ENCODE measurements at regions not wholly inside any gene's neighbourhood (a gene's known extent, or its start where the extent isn't known, plus 50 kb on each side); places are given as distances from the start of the nearest gene placed in this dataset.
A peak's percentile ranks its signal among the peaks of the same experiment; 100 is the strongest.

DNA sequence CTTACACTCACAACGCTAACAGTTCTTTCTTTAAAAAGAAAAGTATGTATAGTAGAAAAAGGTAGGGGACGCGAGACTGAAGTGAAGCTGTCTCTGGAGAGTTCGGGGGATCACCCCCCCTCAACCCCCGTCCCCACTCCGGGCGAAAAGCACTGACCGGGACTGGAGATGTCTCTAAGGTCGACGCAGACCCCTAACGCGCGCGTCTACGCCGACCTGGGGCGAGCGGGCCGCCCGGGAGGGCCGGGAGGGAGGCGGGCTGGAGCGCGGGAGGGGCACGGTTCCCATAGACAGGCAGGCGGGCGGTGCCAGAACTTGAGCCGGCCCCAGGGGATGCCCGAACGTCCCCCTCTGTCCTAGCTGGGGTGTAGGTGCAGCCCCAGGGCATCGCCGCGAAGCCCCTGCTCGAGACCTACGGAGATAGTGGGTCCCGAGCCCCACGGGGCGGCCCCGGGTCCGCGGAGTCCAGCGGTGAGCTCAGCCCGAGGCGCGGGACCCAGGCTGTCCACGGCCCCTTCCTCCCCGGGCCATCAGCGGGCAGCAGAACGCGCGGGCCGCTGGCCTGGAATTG, 82.2 kb downstream of the CHRNA1 start:
- TF ChIP-seq, protein P1, sequence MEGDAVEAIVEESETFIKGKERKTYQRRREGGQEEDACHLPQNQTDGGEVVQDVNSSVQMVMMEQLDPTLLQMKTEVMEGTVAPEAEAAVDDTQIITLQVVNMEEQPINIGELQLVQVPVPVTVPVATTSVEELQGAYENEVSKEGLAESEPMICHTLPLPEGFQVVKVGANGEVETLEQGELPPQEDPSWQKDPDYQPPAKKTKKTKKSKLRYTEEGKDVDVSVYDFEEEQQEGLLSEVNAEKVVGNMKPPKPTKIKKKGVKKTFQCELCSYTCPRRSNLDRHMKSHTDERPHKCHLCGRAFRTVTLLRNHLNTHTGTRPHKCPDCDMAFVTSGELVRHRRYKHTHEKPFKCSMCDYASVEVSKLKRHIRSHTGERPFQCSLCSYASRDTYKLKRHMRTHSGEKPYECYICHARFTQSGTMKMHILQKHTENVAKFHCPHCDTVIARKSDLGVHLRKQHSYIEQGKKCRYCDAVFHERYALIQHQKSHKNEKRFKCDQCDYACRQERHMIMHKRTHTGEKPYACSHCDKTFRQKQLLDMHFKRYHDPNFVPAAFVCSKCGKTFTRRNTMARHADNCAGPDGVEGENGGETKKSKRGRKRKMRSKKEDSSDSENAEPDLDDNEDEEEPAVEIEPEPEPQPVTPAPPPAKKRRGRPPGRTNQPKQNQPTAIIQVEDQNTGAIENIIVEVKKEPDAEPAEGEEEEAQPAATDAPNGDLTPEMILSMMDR (IDR thresholded peaks at IDR 0.05; ENCODE audit: low read depth, low read length): no peak
- peak overlapping the region; percentile 66 for H3K4me3 ChIP-seq (ENCODE audit: low read depth, low read length)
- DNase-seq: peak; percentile 20
- no peaks in the 10 kb centered on the region for H3K36me3 ChIP-seq
- H3K9me3 ChIP-seq: no peaks in the 10 kb centered on the region
- no peaks in the 10 kb centered on the region for H3K27me3 ChIP-seq
- H3K4me1 ChIP-seq: peaks cover 4% of the 10 kb centered on the region; the same call in 1 of the 2 replicates

DNA sequence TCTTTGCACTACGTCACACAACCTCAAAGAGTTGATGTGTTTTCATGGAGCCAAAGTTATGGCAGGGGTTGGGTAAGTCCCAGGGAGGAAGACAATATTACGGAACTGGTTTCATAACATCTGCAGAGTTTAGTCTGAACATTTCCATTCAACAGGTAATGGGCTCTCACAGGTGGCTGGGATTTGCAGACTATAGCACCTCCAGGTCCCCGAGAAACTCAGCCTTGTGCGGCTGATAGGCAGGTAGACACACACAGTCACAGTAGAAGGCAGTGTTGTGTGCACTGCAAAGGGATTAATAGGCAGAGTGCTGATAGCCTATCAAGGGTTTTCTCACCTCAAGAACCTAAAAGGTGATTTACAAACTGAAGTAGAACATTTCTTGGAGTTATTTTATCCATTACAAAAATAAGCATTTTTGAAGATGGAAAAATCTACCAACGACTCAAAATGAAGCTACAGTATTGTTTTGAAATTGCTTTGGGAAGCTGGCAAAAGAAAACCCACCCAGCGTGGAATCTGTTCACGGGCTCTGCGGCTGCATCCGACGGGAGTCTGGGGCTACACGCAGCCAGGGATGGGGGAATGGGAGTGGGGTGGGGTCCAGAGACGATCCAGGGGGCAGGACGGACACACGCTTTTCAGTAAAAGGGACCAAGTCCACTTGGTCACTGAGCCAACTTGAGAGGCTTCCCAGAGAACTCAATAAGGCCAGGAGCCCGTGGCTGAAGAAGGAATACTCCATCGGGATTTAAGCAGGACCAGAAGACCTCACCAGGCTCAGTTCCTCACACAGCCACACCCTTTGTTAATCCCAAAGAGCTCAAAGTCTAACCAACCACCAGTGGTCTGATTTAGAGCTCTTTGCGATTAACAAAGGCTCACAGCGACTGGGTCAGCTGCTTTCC, 82.9 kb downstream of the CHRNA1 start:
- Histone ChIP-seq H3K4me1 (peaks cover 4% of the 10 kb centered on the region; the same call in 1 of the 2 replicates), H3K4me3 (ENCODE audit: low read depth, low read length) (peak overlapping the region; percentile 66), H3K27me3 (no peaks in the 10 kb centered on the region)

DNA sequence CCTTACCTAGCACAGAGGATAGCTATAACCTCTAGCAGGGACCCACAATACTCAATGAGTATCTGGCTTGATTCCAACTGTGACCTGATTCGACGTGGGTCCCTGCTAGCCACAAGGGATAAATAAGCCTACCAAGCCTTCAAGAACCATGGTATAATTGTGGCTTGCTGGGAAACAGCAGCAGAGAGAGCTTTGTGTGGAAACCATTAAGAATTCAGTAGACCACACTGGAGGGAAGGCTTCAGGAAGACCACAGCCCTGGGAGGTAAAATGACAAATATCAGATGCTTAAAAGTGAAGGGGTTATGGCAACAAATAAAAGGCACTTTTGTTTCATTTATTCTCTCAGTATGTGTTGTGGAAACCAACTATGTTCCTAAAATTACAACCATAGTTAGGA, 82.6 kb upstream of the WIPF1 start:
- TF ChIP-seq, protein P1 (IDR thresholded peaks at IDR 0.05; ENCODE audit: low read depth, low read length): no peak
- no peaks in the 10 kb centered on the region for H3K27me3 ChIP-seq
- no peaks in the 10 kb centered on the region for H3K36me3 ChIP-seq
- no peak for DNase-seq
- H3K4me3 ChIP-seq (ENCODE audit: low read depth, low read length): no peak overlapping the region
- H3K4me1 ChIP-seq: peaks cover 4% of the 10 kb centered on the region; the same call in 1 of the 2 replicates
- no peaks in the 10 kb centered on the region for H3K9me3 ChIP-seq

More for the DNA sequence above, 82.9 kb downstream of the CHRNA1 start:
- Histone ChIP-seq H3K36me3 (no peaks in the 10 kb centered on the region), H3K9me3 (no peaks in the 10 kb centered on the region)
- DNase-seq: no peak
- TF ChIP-seq, protein P1 (IDR thresholded peaks at IDR 0.05; ENCODE audit: low read depth, low read length): no peak

DNA sequence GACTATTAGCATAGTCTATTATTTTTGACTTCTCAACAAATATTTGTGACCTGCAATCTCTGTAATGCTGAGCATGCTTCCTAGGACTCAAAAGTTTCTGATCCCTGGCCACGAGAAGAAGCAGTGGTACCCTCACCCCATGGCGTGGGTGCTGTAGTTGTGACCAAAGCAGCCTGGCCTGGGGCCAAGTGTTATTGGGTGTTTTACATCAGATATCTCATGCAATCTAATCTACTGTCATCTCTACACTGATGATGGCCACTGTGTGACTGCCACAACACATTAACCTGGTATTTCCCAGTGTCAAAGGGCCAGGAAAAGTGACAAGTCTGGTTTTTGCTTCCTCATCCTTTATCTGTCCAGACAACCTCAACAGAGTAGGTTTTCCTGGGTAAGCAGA, 80.8 kb upstream of the WIPF1 start:
- no peak for DNase-seq
- H3K9me3 ChIP-seq: no peaks in the 10 kb centered on the region
- peaks cover 4% of the 10 kb centered on the region; the same call in 1 of the 2 replicates for H3K4me1 ChIP-seq
- H3K36me3 ChIP-seq: no peaks in the 10 kb centered on the region
- no peak overlapping the region for H3K4me3 ChIP-seq (ENCODE audit: low read depth, low read length)
- TF ChIP-seq, protein P1 (IDR thresholded peaks at IDR 0.05; ENCODE audit: low read depth, low read length): no peak
- no peaks in the 10 kb centered on the region for H3K27me3 ChIP-seq

DNA sequence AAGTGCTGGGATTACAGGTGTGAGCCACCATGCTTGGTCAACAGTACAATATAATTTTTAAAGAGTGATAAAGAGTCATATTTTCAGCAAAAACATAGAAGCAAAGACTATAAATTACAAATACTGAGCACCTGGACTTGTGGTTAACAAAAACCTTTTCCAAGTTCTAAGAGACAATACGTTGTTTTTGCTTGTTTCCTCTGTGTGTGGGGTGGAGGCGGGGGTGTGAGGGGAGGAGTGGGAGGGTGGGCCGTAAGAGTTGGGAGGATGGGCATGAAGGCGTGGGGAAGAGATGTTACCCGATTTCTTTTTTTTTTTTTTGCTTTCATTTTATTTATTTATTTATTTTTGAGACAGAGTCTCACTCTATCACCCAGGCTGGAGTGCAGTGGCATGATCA, 78.0 kb upstream of the WIPF1 start:
- Histone ChIP-seq H3K9me3 (no peaks in the 10 kb centered on the region), H3K4me1 (peaks cover 4% of the 10 kb centered on the region; the same call in 1 of the 2 replicates), H3K27me3 (no peaks in the 10 kb centered on the region), H3K4me3 (ENCODE audit: low read depth, low read length) (no peak overlapping the region), H3K36me3 (no peaks in the 10 kb centered on the region)
- no peak for DNase-seq
- TF ChIP-seq, protein P1 (IDR thresholded peaks at IDR 0.05; ENCODE audit: low read depth, low read length): no peak

DNA sequence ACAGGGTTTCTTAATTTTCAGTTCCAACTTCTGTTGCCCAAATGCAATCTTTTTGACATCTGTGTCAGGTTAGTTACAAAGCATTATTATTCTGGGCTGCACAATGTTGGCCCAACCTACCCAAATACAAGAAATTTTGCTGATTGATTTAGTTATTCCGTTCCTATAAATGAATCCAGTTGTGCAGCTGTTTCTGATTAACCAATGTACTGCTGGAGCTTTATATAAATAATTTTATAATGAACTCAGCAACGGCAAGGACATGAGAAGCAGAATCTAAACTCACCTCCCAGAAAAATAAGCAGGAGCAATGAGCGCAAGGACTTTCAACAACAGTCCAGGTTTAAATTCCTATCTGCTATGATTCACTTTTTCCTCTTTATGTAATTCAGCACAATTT, 76.3 kb upstream of the WIPF1 start:
- TF ChIP-seq, protein P1 (IDR thresholded peaks at IDR 0.05; ENCODE audit: low read depth, low read length): no peak
- no peak for DNase-seq
- H3K36me3 ChIP-seq: no peaks in the 10 kb centered on the region
- no peaks in the 10 kb centered on the region for H3K27me3 ChIP-seq
- no peaks in the 10 kb centered on the region for H3K9me3 ChIP-seq
- no peak overlapping the region for H3K4me3 ChIP-seq (ENCODE audit: low read depth, low read length)
- H3K4me1 ChIP-seq: peaks cover 3% of the 10 kb centered on the region; the same call in 1 of the 2 replicates
